G401 (cell line): ENCODE measurements at regions not wholly inside any gene's neighbourhood (a gene's known extent, or its start where the extent isn't known, plus 50 kb on each side); places are given as distances from the start of the nearest gene placed in this dataset.

Experiments
- DNase-seq: peaks from one replicate; pipeline ENCODE4 v3.0.0-alpha.2; 2015; ENCODE audit warnings: low spot score
- in situ Hi-C: cut with HindIII; loops from 2 replicates; pipeline ENCODE4 v1.10.0; 2016; ENCODE audit warnings: low sequenced_read_pairs, mixed read lengths

- no peak for DNase-seq
- in situ Hi-C loops, result no loop called here
Observed at GRCh38 chr21:41636636-41637630, 129.0 kb upstream of the TMPRSS2 start.

- no peak for DNase-seq
- in situ Hi-C loops, result no loop called here
Observed at GRCh38 chr21:41635874-41636273, 127.9 kb upstream of the TMPRSS2 start.

GRCh38 chr21:41634858-41635257 lies 126.9 kb upstream of the TMPRSS2 start:
- in situ Hi-C loops, result no loop called here

GRCh38 chr21:41634211-41634694 lies 126.3 kb upstream of the TMPRSS2 start:
- no peak for DNase-seq

More at GRCh38 chr21:41634858-41635257, 126.9 kb upstream of the TMPRSS2 start:
- DNase-seq, result no peak

GRCh38 chr21:41633627-41634026 lies 125.7 kb upstream of the TMPRSS2 start:
- in situ Hi-C loops, result no loop called here

More at GRCh38 chr21:41634211-41634694, 126.3 kb upstream of the TMPRSS2 start:
- in situ Hi-C loops, result no loop called here

GRCh38 chr21:41632748-41633475 lies 125.0 kb upstream of the TMPRSS2 start:
- DNase-seq, result no peak
- in situ Hi-C loops, result no loop called here

More at GRCh38 chr21:41633627-41634026, 125.7 kb upstream of the TMPRSS2 start:
- DNase-seq, result no peak

GRCh38 chr21:41631564-41632461 lies 123.9 kb upstream of the TMPRSS2 start:
- in situ Hi-C loops, result no loop called here

GRCh38 chr21:41630917-41631316 lies 123.0 kb upstream of the TMPRSS2 start:
- in situ Hi-C loops, result no loop called here
- DNase-seq, result no peak

More at GRCh38 chr21:41631564-41632461, 123.9 kb upstream of the TMPRSS2 start:
- DNase-seq, result no peak

- in situ Hi-C loops, result no loop called here
Observed at GRCh38 chr21:41630249-41630648, 122.3 kb upstream of the TMPRSS2 start.

GRCh38 chr21:41628256-41628655 lies 120.3 kb upstream of the TMPRSS2 start:
- no peak for DNase-seq
- in situ Hi-C loops, result no loop called here

More at GRCh38 chr21:41630249-41630648, 122.3 kb upstream of the TMPRSS2 start:
- no peak for DNase-seq

- no peak for DNase-seq
- in situ Hi-C loops, result no loop called here
Observed at GRCh38 chr21:41627428-41627827, 119.5 kb upstream of the TMPRSS2 start.

GRCh38 chr21:41626021-41626420 lies 118.1 kb upstream of the TMPRSS2 start:
- in situ Hi-C loops, result no loop called here
- DNase-seq, result no peak

GRCh38 chr21:41625428-41625827 lies 117.5 kb upstream of the TMPRSS2 start:
- DNase-seq, result no peak
- in situ Hi-C loops, result no loop called here

GRCh38 chr21:41624674-41625310 lies 116.8 kb upstream of the TMPRSS2 start:
- in situ Hi-C loops, result no loop called here
- DNase-seq, result no peak

- DNase-seq, result no peak
- in situ Hi-C loops, result no loop called here
Observed at GRCh38 chr21:41623945-41624344, 116.0 kb upstream of the TMPRSS2 start.

- in situ Hi-C loops, result no loop called here
- no peak for DNase-seq
Observed at GRCh38 chr21:41622831-41623548, 115.0 kb upstream of the TMPRSS2 start.

GRCh38 chr21:41622201-41622600 lies 114.2 kb upstream of the TMPRSS2 start:
- in situ Hi-C loops, result no loop called here
- no peak for DNase-seq

GRCh38 chr21:41621513-41621912 lies 113.6 kb upstream of the TMPRSS2 start:
- DNase-seq, result no peak
- in situ Hi-C loops, result no loop called here
